ENCODE measurements at regions not wholly inside any gene's neighbourhood (a gene's known extent, or its start where the extent isn't known, plus 50 kb on each side); places are given as distances from the start of the nearest gene placed in this dataset.
"Not testable (repeated sequence)": the region's sequence is repeated elsewhere in the genome, so short reads cannot be mapped to it uniquely, and the experiment has no call there.

DNA sequence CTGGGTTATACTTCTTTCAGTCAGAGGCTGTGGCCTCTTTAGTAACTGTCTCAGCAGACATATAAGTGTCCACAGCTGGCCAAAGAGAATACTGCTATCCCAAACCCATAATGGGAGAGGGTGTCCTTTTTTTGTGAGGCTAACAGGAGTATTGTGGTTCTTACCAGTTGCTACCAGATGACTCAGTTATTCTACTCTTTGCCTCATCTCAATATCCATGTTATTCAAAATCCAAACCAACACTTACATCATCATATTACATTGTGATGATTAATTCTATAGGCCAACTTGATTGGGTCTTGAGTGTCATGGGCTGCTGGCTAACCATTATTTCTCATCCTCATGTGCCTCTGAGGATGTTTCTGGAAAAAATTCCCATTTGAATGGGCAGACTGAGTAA lies 120.9 kb downstream of the TMEM168 start:
- Mint-ChIP-seq H3K4me1 (no peaks in the 10 kb centered on the region), H3K4me3 (no peak overlapping the region), H3K27me3 (ENCODE audit: low read depth in 3 of 3) (peaks cover 0 to 5% (median 2%) of the 10 kb centered on the region in 3 donors), H3K9me3 (peaks cover 0 to 2% (median 0%) of the 10 kb centered on the region in 6 donors), H3K36me3 (no peaks in the 10 kb centered on the region), H3K27ac (no peak overlapping the region)
- DNase-seq = no peak

DNA sequence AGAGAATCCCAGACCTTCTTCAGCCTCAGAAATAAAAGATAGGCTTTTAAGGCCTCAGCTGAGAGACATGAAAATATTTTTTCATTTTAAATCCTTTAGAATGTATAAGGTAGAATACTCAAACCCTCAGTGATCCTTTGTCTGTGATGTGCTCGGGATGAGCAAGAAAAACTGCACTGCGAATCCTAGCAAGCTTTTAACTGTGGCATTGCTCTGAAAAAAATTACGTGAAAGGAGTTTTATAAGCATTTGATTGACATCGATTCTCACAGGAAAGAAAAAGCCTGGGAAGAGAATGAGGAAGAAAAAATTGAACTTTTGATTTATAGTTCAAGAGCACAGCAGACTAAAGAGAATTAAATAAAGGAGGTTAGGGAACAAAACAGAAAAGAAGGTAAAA lies 120.0 kb downstream of the TMEM168 start:
- DNase-seq = no peak
- H3K4me1 Mint-ChIP-seq = no peaks in the 10 kb centered on the region
- H3K36me3 Mint-ChIP-seq = no peaks in the 10 kb centered on the region
- H3K27me3 Mint-ChIP-seq (ENCODE audit: low read depth in 3 of 3) = peaks cover 0 to 3% (median 2%) of the 10 kb centered on the region in 3 donors
- H3K9me3 Mint-ChIP-seq = peaks cover 0 to 2% (median 0%) of the 10 kb centered on the region in 6 donors
- H3K4me3 Mint-ChIP-seq = no peak overlapping the region
- no peak overlapping the region for H3K27ac Mint-ChIP-seq

DNA sequence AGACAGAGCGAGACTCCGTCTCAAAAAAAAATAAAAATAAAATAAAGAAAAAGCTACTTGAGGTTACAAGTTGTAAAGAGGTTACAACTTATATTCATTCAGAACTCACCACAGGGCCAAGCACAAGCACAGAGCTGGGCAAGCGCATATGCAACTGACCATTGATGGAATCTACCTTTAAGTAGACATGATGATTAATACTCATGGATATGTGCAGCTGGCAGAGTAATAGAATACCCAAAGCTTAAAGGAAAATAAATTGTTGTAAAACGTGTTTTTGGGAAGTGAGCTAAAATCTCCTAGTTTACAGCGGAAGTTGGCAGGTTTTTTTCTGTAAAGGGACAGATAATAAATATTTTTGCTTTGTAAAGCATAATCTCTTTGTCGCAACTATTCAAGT lies 111.6 kb downstream of the TMEM168 start:
- peaks cover 0 to 3% (median 0%) of the 10 kb centered on the region in 3 donors for H3K27me3 Mint-ChIP-seq (ENCODE audit: low read depth in 3 of 3)
- peaks cover 0 to 2% (median 0%) of the 10 kb centered on the region in 6 donors for H3K9me3 Mint-ChIP-seq
- DNase-seq = no peak
- no peak overlapping the region for H3K27ac Mint-ChIP-seq
- H3K4me3 Mint-ChIP-seq = no peak overlapping the region
- H3K36me3 Mint-ChIP-seq = no peaks in the 10 kb centered on the region
- H3K4me1 Mint-ChIP-seq = no peaks in the 10 kb centered on the region

DNA sequence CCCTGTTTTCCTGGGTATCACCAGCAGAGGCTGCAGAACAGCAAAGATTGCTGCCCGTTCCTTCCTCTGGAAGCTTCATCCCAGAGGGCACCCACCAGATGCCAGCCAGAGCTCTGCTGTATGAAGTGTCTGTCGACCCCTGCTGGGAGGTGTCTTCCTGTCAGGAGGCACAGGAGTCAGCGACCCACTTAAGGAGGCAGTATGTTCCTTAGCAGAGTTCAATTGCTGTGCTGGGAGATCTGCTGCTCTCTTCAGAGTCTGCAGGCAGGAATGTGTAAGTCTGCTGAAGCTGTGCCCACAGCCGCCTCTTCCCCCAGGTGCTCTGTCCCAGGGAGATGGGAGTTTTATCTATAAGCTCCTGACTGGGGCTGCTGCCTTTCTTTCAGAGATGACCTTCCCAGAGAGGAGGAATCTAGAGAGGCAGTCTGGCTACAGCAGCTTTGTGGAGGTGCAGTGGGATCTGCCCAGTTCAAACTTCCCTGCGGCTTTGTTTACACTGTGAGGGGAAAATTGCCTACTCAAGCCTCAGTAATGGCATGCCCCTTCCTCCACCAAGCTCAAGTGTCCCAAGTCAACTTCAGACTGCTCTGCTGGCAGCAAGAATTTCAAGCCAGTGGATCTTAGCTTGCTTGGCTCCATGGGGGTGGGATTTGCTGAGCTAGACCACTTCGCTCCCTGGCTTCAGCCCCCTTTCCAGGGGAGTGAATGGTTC lies 100.6 kb downstream of the TMEM168 start:
- not testable (repeated sequence) for H3K4me1 Mint-ChIP-seq; H3K36me3 Mint-ChIP-seq; H3K4me3 Mint-ChIP-seq; H3K27ac Mint-ChIP-seq; H3K27me3 Mint-ChIP-seq (ENCODE audit: low read depth in 3 of 3); DNase-seq
- peaks cover 0 to 16% (median 8%) of the 10 kb centered on the region in 6 donors for H3K9me3 Mint-ChIP-seq

DNA sequence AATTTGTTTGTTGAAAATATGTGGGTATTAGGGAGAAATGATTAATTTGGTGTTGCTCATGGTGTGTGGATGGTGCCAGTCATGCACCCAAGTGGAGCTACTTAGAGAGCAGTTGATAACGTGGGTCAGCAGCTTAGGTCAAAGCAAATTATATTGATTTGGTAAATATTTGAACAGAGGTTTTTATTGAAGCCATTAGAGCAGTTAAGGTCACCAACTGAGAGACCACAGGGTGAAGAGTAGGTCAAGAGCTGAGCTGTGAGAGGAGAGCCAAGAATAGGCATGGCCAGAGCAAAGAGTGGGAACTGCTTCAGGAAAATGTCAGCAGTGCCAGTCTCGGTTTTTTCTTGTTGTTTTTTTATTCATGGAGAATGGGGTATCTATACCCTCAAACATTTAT lies 97.9 kb downstream of the TMEM168 start:
- H3K4me1 Mint-ChIP-seq = no peaks in the 10 kb centered on the region
- H3K9me3 Mint-ChIP-seq = peaks cover 0 to 20% (median 6%) of the 10 kb centered on the region in 6 donors
- H3K4me3 Mint-ChIP-seq = no peak overlapping the region
- DNase-seq = no peak
- H3K27ac Mint-ChIP-seq = no peak overlapping the region
- H3K36me3 Mint-ChIP-seq = no peaks in the 10 kb centered on the region
- peaks cover 0 to 5% (median 0%) of the 10 kb centered on the region in 3 donors for H3K27me3 Mint-ChIP-seq (ENCODE audit: low read depth in 3 of 3)

DNA sequence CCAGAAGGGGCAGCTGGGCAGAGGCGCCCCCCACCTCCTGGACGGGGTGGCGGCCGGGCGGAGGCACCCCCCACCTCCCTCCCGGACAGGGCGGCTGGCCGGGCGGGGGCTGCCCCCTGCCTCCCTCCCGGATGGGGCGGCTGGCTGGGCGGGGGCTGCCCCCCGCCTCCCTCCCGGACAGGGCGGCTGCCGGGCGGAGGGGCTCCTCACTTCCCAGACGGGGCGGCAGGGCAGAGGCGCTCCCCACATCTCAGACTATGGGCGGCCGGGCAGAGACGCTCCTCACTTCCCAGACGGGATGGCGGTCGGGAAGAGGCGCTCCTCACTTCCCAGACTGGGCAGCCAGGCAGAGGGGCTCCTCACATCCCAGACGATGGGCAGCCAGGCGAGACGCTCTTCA lies 93.0 kb downstream of the TMEM168 start:
- H3K27me3 Mint-ChIP-seq (ENCODE audit: low read depth in 3 of 3) = peaks cover 0 to 14% (median 1%) of the 10 kb centered on the region in 3 donors
- H3K27ac Mint-ChIP-seq = not testable (repeated sequence)

DNA sequence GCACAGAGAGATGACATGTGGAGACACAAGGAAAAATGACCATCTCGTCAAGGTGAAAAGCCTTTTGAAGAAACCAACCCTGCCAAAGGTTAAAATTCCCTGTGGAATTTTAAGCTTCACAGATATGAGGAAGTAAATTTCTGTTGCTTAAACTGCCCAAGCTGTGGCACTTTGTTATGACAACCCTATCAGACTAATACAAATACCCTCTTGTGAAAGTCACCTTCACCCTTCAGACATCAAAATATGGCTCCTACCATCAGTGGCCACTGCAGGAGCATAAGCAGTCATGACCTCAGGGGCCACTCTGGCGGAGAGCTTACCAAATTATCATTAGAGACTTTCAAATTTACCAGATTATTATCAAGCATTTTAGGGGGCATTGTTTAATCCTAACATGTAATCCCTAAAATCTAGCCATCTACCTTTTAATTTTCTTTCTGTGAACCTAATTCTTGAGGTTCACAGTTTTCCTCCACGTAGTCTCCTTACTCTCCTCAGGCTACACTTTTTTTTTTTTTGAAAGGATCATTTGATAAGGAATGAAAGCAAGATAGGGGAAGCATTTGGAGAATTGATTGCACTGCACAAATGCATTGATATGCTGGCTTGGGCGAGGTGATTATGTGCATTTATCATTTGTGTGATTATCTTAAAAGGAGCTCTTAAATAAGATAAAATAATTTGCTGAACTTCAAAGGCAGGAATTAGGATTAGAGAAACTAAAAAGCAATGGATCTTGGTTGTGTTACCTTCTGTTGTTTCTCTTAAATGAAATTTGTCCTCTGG lies 90.3 kb downstream of the TMEM168 start:
- no peak overlapping the region for H3K27ac Mint-ChIP-seq
- no peaks in the 10 kb centered on the region for H3K4me1 Mint-ChIP-seq
- no peak overlapping the region for H3K4me3 Mint-ChIP-seq
- peaks cover 0 to 6% (median 2%) of the 10 kb centered on the region in 6 donors for H3K9me3 Mint-ChIP-seq
- DNase-seq = no peak
- no peaks in the 10 kb centered on the region for H3K36me3 Mint-ChIP-seq
- H3K27me3 Mint-ChIP-seq (ENCODE audit: low read depth in 3 of 3) = peaks cover 0 to 9% (median 1%) of the 10 kb centered on the region in 3 donors

More for the DNA sequence above, 93.0 kb downstream of the TMEM168 start:
- H3K4me1 Mint-ChIP-seq, DNase-seq, H3K4me3 Mint-ChIP-seq, H3K36me3 Mint-ChIP-seq: not testable (repeated sequence)
- peaks cover 0 to 20% (median 4%) of the 10 kb centered on the region in 6 donors for H3K9me3 Mint-ChIP-seq

DNA sequence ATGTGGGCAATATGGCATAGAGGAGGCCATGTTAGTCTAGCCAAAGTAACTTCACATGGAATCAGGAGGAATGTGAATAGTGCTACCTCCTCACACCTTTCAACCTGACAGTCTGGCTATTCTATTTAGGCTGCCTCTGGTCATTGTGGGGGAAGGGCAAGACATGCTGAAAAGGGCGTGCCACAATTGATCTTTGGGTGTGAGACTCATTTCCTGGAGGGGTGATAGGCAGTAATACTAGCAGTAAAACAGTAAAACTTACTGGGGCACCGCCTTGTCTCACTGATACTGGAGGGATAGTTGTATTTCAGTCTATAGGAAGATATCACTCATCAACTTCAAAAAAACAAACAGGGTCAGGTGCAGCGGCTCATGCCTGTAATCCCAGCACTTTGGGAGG lies 88.7 kb downstream of the TMEM168 start:
- Mint-ChIP-seq H3K9me3 (peaks cover 0 to 6% (median 2%) of the 10 kb centered on the region in 6 donors), H3K27me3 (ENCODE audit: low read depth in 3 of 3) (peaks cover 0 to 9% (median 3%) of the 10 kb centered on the region in 3 donors), H3K4me1 (no peaks in the 10 kb centered on the region), H3K4me3 (no peak overlapping the region), H3K27ac (no peak overlapping the region), H3K36me3 (no peaks in the 10 kb centered on the region)
- DNase-seq = no peak

DNA sequence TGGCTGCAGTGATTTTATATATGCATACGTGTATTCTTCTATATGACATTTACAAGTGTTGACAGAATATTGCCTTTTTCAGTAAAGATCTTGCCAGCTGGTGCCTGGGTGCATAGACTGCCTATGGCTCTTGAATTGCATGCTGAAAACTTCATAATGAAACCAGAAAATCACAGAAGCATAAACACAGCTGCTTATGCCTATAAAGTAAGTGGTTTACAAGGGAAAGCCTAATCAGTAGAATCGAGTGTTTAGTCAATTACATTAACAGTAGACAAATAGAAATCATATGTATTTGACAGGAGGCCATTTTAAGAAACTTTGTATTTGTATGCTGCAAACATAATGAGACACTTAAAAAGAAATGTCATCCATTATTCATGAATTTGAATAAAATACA lies 82.5 kb downstream of the TMEM168 start:
- DNase-seq = no peak
- peaks cover 0 to 3% (median 2%) of the 10 kb centered on the region in 3 donors for H3K27me3 Mint-ChIP-seq (ENCODE audit: low read depth in 3 of 3)
- H3K36me3 Mint-ChIP-seq = no peaks in the 10 kb centered on the region
- no peak overlapping the region for H3K27ac Mint-ChIP-seq
- peaks cover 0 to 6% (median 0%) of the 10 kb centered on the region in 6 donors for H3K9me3 Mint-ChIP-seq
- H3K4me3 Mint-ChIP-seq = no peak overlapping the region
- H3K4me1 Mint-ChIP-seq = no peaks in the 10 kb centered on the region

DNA sequence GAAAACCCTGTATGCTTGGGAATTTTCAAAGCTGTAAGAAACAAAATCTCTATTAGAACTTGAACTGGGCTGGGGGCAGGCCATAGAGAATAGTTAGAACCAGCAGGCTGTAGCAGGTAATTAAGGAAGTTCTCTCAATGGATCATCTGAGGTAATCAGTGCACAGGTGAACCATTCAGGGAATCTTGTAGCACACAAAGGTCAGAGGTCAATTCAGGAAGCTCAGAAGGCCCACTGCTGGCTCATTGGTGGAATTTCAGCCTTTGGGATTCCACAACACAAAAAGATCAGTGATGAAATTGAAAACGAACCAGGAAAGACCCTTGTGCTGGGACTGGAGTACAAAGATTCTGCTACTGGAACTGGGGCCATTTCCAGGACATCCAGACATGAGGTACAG lies 82.0 kb downstream of the TMEM168 start:
- Mint-ChIP-seq H3K36me3 (no peaks in the 10 kb centered on the region), H3K27me3 (ENCODE audit: low read depth in 3 of 3) (peaks cover 0 to 4% (median 3%) of the 10 kb centered on the region in 3 donors), H3K9me3 (peaks cover 0 to 4% (median 0%) of the 10 kb centered on the region in 6 donors), H3K27ac (no peak overlapping the region), H3K4me3 (no peak overlapping the region), H3K4me1 (no peaks in the 10 kb centered on the region)
- DNase-seq = no peak
